C4-2B (cell line): ENCODE measurements at regions not wholly inside any gene's neighbourhood (a gene's known extent, or its start where the extent isn't known, plus 50 kb on each side); places are given as distances from the start of the nearest gene placed in this dataset.
"Not testable (repeated sequence)": the region's sequence is repeated elsewhere in the genome, so short reads cannot be mapped to it uniquely, and the experiment has no call there.

Experiments
- H3K27ac ChIP-seq: fragments of 450-650 bp; 2 replicates; pipeline ENCODE4 v1.5.1; 2017
- CTCF ChIP-seq: fragments of 450-650 bp; conservative IDR thresholded peaks from 2 replicates; pipeline ENCODE4 v1.5.1; 2017; ENCODE audit warnings: mild to moderate bottlenecking
- ZFX ChIP-seq: fragments of 450-650 bp; IDR thresholded peaks from 2 replicates; pipeline ENCODE4 v1.6.1; 2017

GRCh38 chr1:29624320-29625083 lies 388.2 kb downstream of the PTPRU start:
- TF ChIP-seq CTCF = no peak
- TF ChIP-seq ZFX = no peak
- no peak overlapping the region for H3K27ac ChIP-seq

GRCh38 chr1:29623501-29623900 lies 387.2 kb downstream of the PTPRU start:
- TF ChIP-seq ZFX = no peak
- TF ChIP-seq CTCF = no peak
- no peak overlapping the region for H3K27ac ChIP-seq

- H3K27ac ChIP-seq = no peak overlapping the region
- TF ChIP-seq ZFX (no peak), CTCF (no peak)
Observed at GRCh38 chr1:29621826-29622435, 385.6 kb downstream of the PTPRU start.

GRCh38 chr1:29620631-29621030 lies 384.3 kb downstream of the PTPRU start:
- H3K27ac ChIP-seq = no peak overlapping the region
- no peak for TF ChIP-seq ZFX
- TF ChIP-seq CTCF = no peak

GRCh38 chr1:29607236-29607635 lies 370.9 kb downstream of the PTPRU start:
- no peak overlapping the region for H3K27ac ChIP-seq
- TF ChIP-seq CTCF = no peak
- no peak for TF ChIP-seq ZFX

- H3K27ac ChIP-seq = not testable (repeated sequence)
Observed at GRCh38 chr1:29604796-29605195, 368.5 kb downstream of the PTPRU start.

- no peak overlapping the region for H3K27ac ChIP-seq
- TF ChIP-seq CTCF (no peak), ZFX (no peak)
Observed at GRCh38 chr1:29603622-29604021, 367.3 kb downstream of the PTPRU start.

- TF ChIP-seq ZFX (no peak), CTCF (no peak)
- no peak overlapping the region for H3K27ac ChIP-seq
Observed at GRCh38 chr1:29602203-29602602, 365.9 kb downstream of the PTPRU start.
